H1 (cell line): ENCODE measurements at regions not wholly inside any gene's neighbourhood (a gene's known extent, or its start where the extent isn't known, plus 50 kb on each side); places are given as distances from the start of the nearest gene placed in this dataset.

Source experiments
- ATF3 ChIP-seq: IDR thresholded peaks from 2 replicates; pipeline ENCODE4 v1.6.1; 2011; ENCODE audit warnings: low read depth, mild to moderate bottlenecking, low read length; ENCODE audit not compliant: insufficient read depth
- CEBPB ChIP-seq: IDR thresholded peaks from 2 replicates; pipeline ENCODE4 v1.6.1; 2012; ENCODE audit warnings: low read depth, low read length
- CTCF ChIP-seq, 3 experiments: IDR thresholded peaks; 1 replicate in 2 of 3; 2 replicates in 1 of 3; pipeline versions ENCODE4 v1.5.1 to v1.6.1; 2011; ENCODE audit warnings: low read length in 3 of 3, mild to moderate bottlenecking in 3 of 3, inconsistent platforms in 2 of 3, low read depth in 1 of 3, moderate library complexity in 1 of 3; ENCODE audit not compliant: insufficient read depth in 1 of 3; ENCODE audit errors: control extremely low read depth in 1 of 3
- E2F6 ChIP-seq: IDR thresholded peaks from 2 replicates; pipeline ENCODE4 v1.6.1; 2012; ENCODE audit warnings: inconsistent platforms
- EGR1 ChIP-seq: IDR thresholded peaks from 2 replicates; pipeline ENCODE4 v1.6.1; 2011; ENCODE audit warnings: low read depth, low read length, borderline replicate concordance
- EP300 ChIP-seq, 2 experiments: IDR thresholded peaks; 1 replicate in 1 of 2; 2 replicates in 1 of 2; pipeline ENCODE4 v1.6.1; 2011 to 2012; ENCODE audit warnings: low read depth in 2 of 2, low read length in 2 of 2, mild to moderate bottlenecking in 2 of 2, borderline replicate concordance in 1 of 2, inconsistent platforms in 1 of 2, moderate library complexity in 1 of 2
- GTF2F1 ChIP-seq: IDR thresholded peaks from 2 replicates; pipeline ENCODE4 v1.6.1; 2012; ENCODE audit warnings: low read depth, low read length, improper control_type of control experiment, borderline replicate concordance
- JUND ChIP-seq: IDR thresholded peaks from 2 replicates; pipeline ENCODE4 v1.6.1; 2011; ENCODE audit warnings: mild to moderate bottlenecking, improper control_type of control experiment, low read length
- POLR2A ChIP-seq, 2 experiments: IDR thresholded peaks; 1 replicate in 1 of 2; 2 replicates in 1 of 2; pipeline ENCODE4 v1.6.1; 2011; ENCODE audit warnings: low read depth in 2 of 2, low read length in 2 of 2, mild to moderate bottlenecking in 2 of 2; ENCODE audit errors: control extremely low read depth in 1 of 2
- TEAD4 ChIP-seq: IDR thresholded peaks from 2 replicates; pipeline ENCODE4 v1.6.1; 2012; ENCODE audit warnings: low read depth, low read length, inconsistent platforms, mixed read lengths
- YY1 ChIP-seq: IDR thresholded peaks from 2 replicates; pipeline ENCODE4 v1.6.1; 2011; ENCODE audit warnings: low read depth, mild to moderate bottlenecking, low read length

- no peak for TF ChIP-seq CEBPB
- TF ChIP-seq CTCF (IDR thresholded peaks at IDR 0.05; ENCODE audit: control extremely low read depth in 1 of 3, insufficient read depth in 1 of 3, low read depth in 1 of 3, low read length in 3 of 3), result no peak
- TF ChIP-seq JUND, result no peak
- no peak for TF ChIP-seq TEAD4
- no peak for TF ChIP-seq YY1
- no peak for TF ChIP-seq EP300 (IDR thresholded peaks at IDR 0.05; ENCODE audit: borderline replicate concordance in 1 of 2, low read depth in 2 of 2, low read length in 2 of 2)
- no peak for TF ChIP-seq POLR2A (IDR thresholded peaks at IDR 0.05; ENCODE audit: control extremely low read depth in 1 of 2, low read depth in 2 of 2, low read length in 2 of 2)
- TF ChIP-seq EGR1, result no peak
- TF ChIP-seq ATF3, result no peak
- TF ChIP-seq GTF2F1, result no peak
- no peak for TF ChIP-seq E2F6
Observed at GRCh38 chr12:13339538-13339937, 143.0 kb downstream of the EMP1 start.
